ENCODE measurements at regions not wholly inside any gene's neighbourhood (a gene's known extent, or its start where the extent isn't known, plus 50 kb on each side); places are given as distances from the start of the nearest gene placed in this dataset.

DNA sequence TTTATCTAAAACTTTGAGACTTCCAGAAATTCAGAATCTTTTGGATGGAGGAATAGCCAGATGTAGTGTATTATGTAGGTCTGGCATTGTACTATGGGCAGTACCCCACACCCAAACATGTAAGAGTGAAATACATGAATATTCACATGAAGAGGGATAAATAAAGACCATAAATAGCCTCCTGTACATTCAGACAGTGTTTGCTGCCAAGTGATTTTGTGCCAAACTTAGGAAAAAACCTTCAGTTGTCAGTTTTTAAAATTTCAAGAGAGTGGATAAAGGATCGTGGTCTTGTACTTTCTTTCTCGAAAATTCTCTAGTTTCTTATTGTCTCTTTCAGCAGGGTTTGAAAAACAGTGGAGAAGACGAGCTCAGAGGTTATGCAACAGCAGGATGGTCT, 150.3 kb upstream of the LARGE1 start:
- DNase-seq: no peak
- no peak overlapping the region for H3K4me3 ChIP-seq

DNA sequence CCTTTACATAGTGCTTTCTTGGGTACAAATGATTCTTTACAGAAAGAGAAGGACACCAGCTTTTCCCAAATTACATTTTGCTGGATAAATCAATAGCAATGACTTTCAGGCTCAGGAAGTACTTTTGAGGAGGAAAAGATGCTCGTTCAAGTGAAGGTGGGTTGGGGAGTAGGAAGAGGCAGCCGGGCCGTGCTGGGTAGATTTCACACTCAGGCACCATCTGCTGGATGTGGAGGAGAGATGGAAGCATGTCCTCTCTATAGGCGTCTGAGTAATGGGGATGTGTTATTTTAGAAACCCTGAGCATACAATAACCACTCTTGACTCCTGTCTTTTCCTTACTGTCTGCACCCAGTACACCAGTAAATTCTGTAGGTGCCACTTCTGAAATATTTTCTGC, 152.3 kb upstream of the LARGE1 start:
- Histone ChIP-seq H3K4me3 (no peak overlapping the region), H3K9me3 (no peaks in the 10 kb centered on the region), H3K27ac (no peak overlapping the region), H3K4me1 (no peaks in the 10 kb centered on the region), H3K36me3 (ENCODE audit: low read depth, missing control alignments) (no peaks in the 10 kb centered on the region), H3K27me3 (no peaks in the 10 kb centered on the region)
- no peak for DNase-seq
- TF ChIP-seq CTCF (IDR thresholded peaks at IDR 0.05) (no peak), POLR2A (IDR thresholded peaks at IDR 0.05) (no peak)
- WGBS, 2 donors: 76 to 81% methylated on average over 4 of the region's 4 CpGs
- intact Hi-C loops (cut with DNase I; ENCODE audit: low total_unique reads): no loop called here

More for the DNA sequence above, 150.3 kb upstream of the LARGE1 start:
- H3K9me3 ChIP-seq: no peaks in the 10 kb centered on the region
- WGBS, 2 donors: 61 to 67% methylated on average over 3 of the region's 3 CpGs
- H3K27ac ChIP-seq: no peak overlapping the region
- no peaks in the 10 kb centered on the region for H3K36me3 ChIP-seq (ENCODE audit: low read depth, missing control alignments)
- H3K4me1 ChIP-seq: no peaks in the 10 kb centered on the region
- H3K27me3 ChIP-seq: no peaks in the 10 kb centered on the region
- TF ChIP-seq CTCF (IDR thresholded peaks at IDR 0.05) (no peak), POLR2A (IDR thresholded peaks at IDR 0.05) (no peak)
- intact Hi-C loops (cut with DNase I; ENCODE audit: low total_unique reads): no loop called here

DNA sequence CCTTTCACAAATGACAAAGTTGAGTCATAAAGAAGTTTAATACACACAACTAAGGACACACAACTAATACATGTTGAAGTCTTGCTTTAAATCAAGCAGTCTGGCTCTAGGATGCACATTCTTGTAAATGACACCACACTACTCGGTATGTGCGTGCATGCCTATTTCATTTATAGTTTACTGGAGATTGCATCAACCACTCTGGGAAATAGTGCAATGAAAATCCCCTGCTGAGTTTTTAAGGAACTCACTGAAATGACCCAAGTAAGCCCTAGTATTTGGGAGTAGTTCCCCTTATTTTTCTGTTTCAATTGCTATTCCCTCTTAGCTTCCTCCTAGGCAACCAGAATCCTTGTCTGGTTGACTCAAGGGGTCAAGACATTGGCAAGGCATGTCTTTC, 160.2 kb upstream of the LARGE1 start:
- intact Hi-C loops (cut with DNase I; ENCODE audit: low total_unique reads): no loop called here

DNA sequence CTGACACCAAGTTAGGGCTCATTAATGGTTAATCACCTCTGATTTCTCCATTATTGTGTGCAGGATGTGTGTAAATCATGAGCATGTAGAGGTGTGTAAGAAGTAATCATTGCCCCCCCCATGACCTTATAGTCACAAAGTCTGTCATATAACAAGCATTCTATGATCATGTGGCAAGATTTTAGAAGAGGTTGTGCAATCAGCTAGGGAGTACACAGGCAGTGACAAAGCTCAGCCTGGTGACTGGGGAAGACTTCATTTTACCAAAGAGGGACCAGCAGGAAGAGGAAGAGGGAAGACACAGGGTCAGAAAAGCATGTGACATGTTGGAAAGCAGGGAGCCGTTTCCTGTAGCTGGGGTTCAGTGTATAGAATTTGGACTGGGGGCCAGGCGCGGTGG, 176.5 kb upstream of the LARGE1 start:
- Histone ChIP-seq H3K27ac (no peak overlapping the region), H3K4me3 (no peak overlapping the region), H3K9me3 (no peaks in the 10 kb centered on the region), H3K27me3 (no peaks in the 10 kb centered on the region), H3K4me1 (no peaks in the 10 kb centered on the region), H3K36me3 (ENCODE audit: low read depth, missing control alignments) (no peaks in the 10 kb centered on the region)
- no peak for TF ChIP-seq POLR2A (IDR thresholded peaks at IDR 0.05)
- TF ChIP-seq CTCF (IDR thresholded peaks at IDR 0.05): no peak
- 95% methylated on average over 3 of the region's 3 CpGs for WGBS, 2 donors
- DNase-seq: no peak
- intact Hi-C loops (cut with DNase I; ENCODE audit: low total_unique reads): no loop called here

More for the DNA sequence above, 160.2 kb upstream of the LARGE1 start:
- Histone ChIP-seq H3K4me1 (no peaks in the 10 kb centered on the region), H3K4me3 (no peak overlapping the region), H3K27me3 (no peaks in the 10 kb centered on the region), H3K36me3 (ENCODE audit: low read depth, missing control alignments) (no peaks in the 10 kb centered on the region), H3K9me3 (no peaks in the 10 kb centered on the region), H3K27ac (no peak overlapping the region)
- DNase-seq: no peak
- WGBS, 2 donors: 90 to 96% methylated on average over 2 of the region's 2 CpGs
- TF ChIP-seq CTCF (IDR thresholded peaks at IDR 0.05) (no peak), POLR2A (IDR thresholded peaks at IDR 0.05) (no peak)

DNA sequence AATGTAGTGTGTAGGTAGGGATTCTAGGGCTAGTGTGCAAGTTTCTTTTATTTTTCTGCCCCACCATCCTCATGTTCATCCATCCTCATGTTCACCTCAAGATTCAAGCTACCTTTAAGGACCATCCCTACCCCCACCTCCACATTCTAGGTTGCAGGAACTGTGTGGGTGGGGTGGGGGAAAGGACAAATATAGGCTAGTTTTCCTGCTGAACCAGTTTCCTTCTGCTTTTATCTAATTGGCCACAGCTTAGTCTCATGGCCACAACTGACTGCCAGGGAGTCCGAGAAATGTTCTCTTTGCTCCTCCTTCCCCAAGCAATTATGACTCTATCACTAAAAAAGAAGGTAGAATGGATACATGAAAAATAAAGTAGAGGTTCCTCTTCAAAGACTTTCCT, 179.0 kb upstream of the LARGE1 start:
- no peak overlapping the region for H3K4me3 ChIP-seq
- 14 to 29% methylated on average over 1 of the region's 1 CpG for WGBS, 2 donors
- no peaks in the 10 kb centered on the region for H3K4me1 ChIP-seq
- no peaks in the 10 kb centered on the region for H3K27me3 ChIP-seq
- H3K9me3 ChIP-seq: no peaks in the 10 kb centered on the region
- DNase-seq: no peak
- no peak for TF ChIP-seq CTCF (IDR thresholded peaks at IDR 0.05)
- no peak for TF ChIP-seq POLR2A (IDR thresholded peaks at IDR 0.05)
- no peak overlapping the region for H3K27ac ChIP-seq
- no peaks in the 10 kb centered on the region for H3K36me3 ChIP-seq (ENCODE audit: low read depth, missing control alignments)
- intact Hi-C loops (cut with DNase I; ENCODE audit: low total_unique reads): no loop called here

Data from testis (tissue), 2 donors.